Right lobe of liver (tissue), 6 donors: ENCODE measurements at regions not wholly inside any gene's neighbourhood (a gene's known extent, or its start where the extent isn't known, plus 50 kb on each side); places are given as distances from the start of the nearest gene placed in this dataset.

Experiments used
- ATAC-seq, 4 donors: fragments of 200-7000 bp; cut with Tn5 transposase; one replicate each; pipeline ENCODE4 v1.9.1; 2020; ENCODE audit warnings: mild to moderate bottlenecking in 4 of 4, moderate library complexity in 4 of 4
- DNase-seq, 3 donors: peaks; one replicate each; pipeline ENCODE4 v3.0.0-alpha.2; 2020
- H3K27ac ChIP-seq, 3 donors: fragments of 200-600 bp; one replicate each; pipeline ENCODE4 v1.8.0; 2022
- H3K27me3 ChIP-seq, 2 donors: fragments of 200-600 bp; one replicate each; pipeline ENCODE4 v1.8.0; 2022
- H3K36me3 ChIP-seq, 4 donors: fragments of 200-600 bp; sonication (generic) in 1 of 4; one replicate each; pipeline versions ENCODE4 v1.5.1 to v1.8.0; 2017 to 2022; ENCODE audit warnings: control low read depth in 1 of 4
- H3K4me1 ChIP-seq, 4 donors: fragments of 200-600 bp; sonication (generic) in 1 of 4; one replicate each; pipeline versions ENCODE4 v1.5.1 to v1.8.0; 2017 to 2022; ENCODE audit warnings: control low read depth in 1 of 4
- H3K4me3 ChIP-seq, 3 donors: fragments of 200-600 bp; one replicate each; pipeline ENCODE4 v1.8.0; 2022
- H3K9me3 ChIP-seq, 4 donors: fragments of 200-600 bp; sonication (generic) in 1 of 4; one replicate each; pipeline versions ENCODE4 v1.5.1 to v1.8.0; 2017 to 2022; ENCODE audit warnings: control low read depth in 1 of 4
- POLR2A ChIP-seq: fragments of 450-650 bp; IDR thresholded peaks from one replicate; pipeline ENCODE4 v1.6.1; 2017; ENCODE audit warnings: antibody characterized with exemption, mild to moderate bottlenecking
- WGBS: methylation state at CpG from one replicate; pipeline ENCODE4 v1.1.6; 2018; ENCODE audit warnings: low coverage, low lambda C conversion rate; ENCODE audit not compliant: insufficient coverage; ENCODE audit errors: missing lambda C conversion rate; 5-methylcytosine and 5-hydroxymethylcytosine counted together
- intact Hi-C, 2 donors: fragments of 100-400 bp; cut with DNase I; formaldehyde crosslinking; loops; one replicate each; pipeline versions ENCODE4 v1.11.2 to v1.14.1; 2022
- TF ChIP-seq, protein P1 (sequence below), 4 donors: fragments of 200-600 bp in 3 of 4; fragments of 450-650 bp in 1 of 4; IDR thresholded peaks; one replicate each; pipeline versions ENCODE4 v1.5.1 to v1.8.0; 2016 to 2022; ENCODE audit warnings: antibody characterized with exemption in 4 of 4, mild to moderate bottlenecking in 2 of 4
- donor health status: DM: no; HTN: yes; CAD: no.
- donor health status: DM: no; HTN: no; CAD: no.
- donor health status: DM: no; HTN: no; CAD: no.
- donor health status: DM: no; HTN: yes; CAD: no.
- donor health status: DM: no; HTN: yes; CAD: no.

GRCh38 chr16:26441178-26441577 lies 625.5 kb upstream of the C16orf82 start:
- Histone ChIP-seq H3K9me3 (no peaks in the 10 kb centered on the region), H3K27ac (no peak overlapping the region), H3K4me1 (no peaks in the 10 kb centered on the region), H3K4me3 (no peak overlapping the region), H3K36me3 (no peaks in the 10 kb centered on the region), H3K27me3 (peaks cover 0 to 6% of the 10 kb centered on the region in 2 donors)
- DNase-seq (no peak), ATAC-seq (no peak)
- intact Hi-C loops = no loop called here
- TF ChIP-seq POLR2A = no peak
- TF ChIP-seq, protein P1, sequence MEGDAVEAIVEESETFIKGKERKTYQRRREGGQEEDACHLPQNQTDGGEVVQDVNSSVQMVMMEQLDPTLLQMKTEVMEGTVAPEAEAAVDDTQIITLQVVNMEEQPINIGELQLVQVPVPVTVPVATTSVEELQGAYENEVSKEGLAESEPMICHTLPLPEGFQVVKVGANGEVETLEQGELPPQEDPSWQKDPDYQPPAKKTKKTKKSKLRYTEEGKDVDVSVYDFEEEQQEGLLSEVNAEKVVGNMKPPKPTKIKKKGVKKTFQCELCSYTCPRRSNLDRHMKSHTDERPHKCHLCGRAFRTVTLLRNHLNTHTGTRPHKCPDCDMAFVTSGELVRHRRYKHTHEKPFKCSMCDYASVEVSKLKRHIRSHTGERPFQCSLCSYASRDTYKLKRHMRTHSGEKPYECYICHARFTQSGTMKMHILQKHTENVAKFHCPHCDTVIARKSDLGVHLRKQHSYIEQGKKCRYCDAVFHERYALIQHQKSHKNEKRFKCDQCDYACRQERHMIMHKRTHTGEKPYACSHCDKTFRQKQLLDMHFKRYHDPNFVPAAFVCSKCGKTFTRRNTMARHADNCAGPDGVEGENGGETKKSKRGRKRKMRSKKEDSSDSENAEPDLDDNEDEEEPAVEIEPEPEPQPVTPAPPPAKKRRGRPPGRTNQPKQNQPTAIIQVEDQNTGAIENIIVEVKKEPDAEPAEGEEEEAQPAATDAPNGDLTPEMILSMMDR (IDR thresholded peaks at IDR 0.05) = no peak
- 0% methylated on average over 1 of the region's 3 CpGs for WGBS

GRCh38 chr16:26442321-26442720 lies 624.4 kb upstream of the C16orf82 start:
- TF ChIP-seq, protein P1 (IDR thresholded peaks at IDR 0.05) = no peak
- TF ChIP-seq POLR2A = no peak
- intact Hi-C loops = no loop called here
- DNase-seq (no peak), ATAC-seq (no peak)
- Histone ChIP-seq H3K4me3 (no peak overlapping the region), H3K4me1 (no peaks in the 10 kb centered on the region), H3K27ac (no peak overlapping the region), H3K36me3 (no peaks in the 10 kb centered on the region), H3K27me3 (no peaks in the 10 kb centered on the region), H3K9me3 (no peaks in the 10 kb centered on the region)
- 46% methylated on average over 2 of the region's 2 CpGs for WGBS

GRCh38 chr16:26447570-26447969 lies 619.2 kb upstream of the C16orf82 start:
- intact Hi-C loops = no loop called here
- H3K4me1 ChIP-seq = no peaks in the 10 kb centered on the region
- no peaks in the 10 kb centered on the region for H3K36me3 ChIP-seq
- no peak overlapping the region for H3K27ac ChIP-seq
- WGBS = 43% methylated on average over 5 of the region's 5 CpGs
- ATAC-seq = no peak
- no peak for DNase-seq
- peaks cover 0 to 6% (median 0%) of the 10 kb centered on the region in 4 donors for H3K9me3 ChIP-seq
- no peaks in the 10 kb centered on the region for H3K27me3 ChIP-seq
- TF ChIP-seq, protein P1 (IDR thresholded peaks at IDR 0.05) = no peak
- TF ChIP-seq POLR2A = no peak
- H3K4me3 ChIP-seq = no peak overlapping the region

DNA sequence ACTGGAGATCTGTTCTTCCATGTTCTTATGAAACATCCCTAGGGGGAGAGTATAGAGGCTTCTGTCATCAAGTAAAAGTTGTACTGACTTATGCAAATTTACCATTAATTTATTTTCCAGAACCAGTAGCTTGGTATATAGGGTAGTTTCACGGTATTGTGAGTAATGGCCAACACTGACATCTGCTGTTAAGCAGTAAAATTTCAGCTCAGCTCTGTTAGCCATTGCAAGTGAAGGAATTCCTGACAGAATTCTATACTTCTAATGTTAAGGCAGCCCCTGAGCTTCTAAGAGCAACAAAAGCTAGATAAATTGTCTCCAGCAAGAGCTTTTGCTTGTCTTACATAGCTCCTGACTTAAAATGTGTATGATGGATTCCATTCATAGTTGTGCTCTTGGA lies 613.5 kb upstream of the C16orf82 start:
- no peaks in the 10 kb centered on the region for H3K36me3 ChIP-seq
- H3K4me1 ChIP-seq = no peaks in the 10 kb centered on the region
- 13% methylated on average over 1 of the region's 1 CpG for WGBS
- peaks cover 0 to 6% (median 0%) of the 10 kb centered on the region in 4 donors for H3K9me3 ChIP-seq
- no peak overlapping the region for H3K27ac ChIP-seq
- intact Hi-C loops = no loop called here
- no peak for TF ChIP-seq POLR2A
- TF ChIP-seq, protein P1 (IDR thresholded peaks at IDR 0.05) = peak in 2 of 4 donors; percentile 25 to 28
- DNase-seq (no peak), ATAC-seq (no peak)
- H3K27me3 ChIP-seq = peaks cover 0 to 3% of the 10 kb centered on the region in 2 donors
- H3K4me3 ChIP-seq = no peak overlapping the region

GRCh38 chr16:26454102-26454501 lies 612.6 kb upstream of the C16orf82 start:
- TF ChIP-seq, protein P1 (IDR thresholded peaks at IDR 0.05) = no peak
- no peak for TF ChIP-seq POLR2A
- no peak for ATAC-seq
- Histone ChIP-seq H3K4me3 (no peak overlapping the region), H3K27ac (no peak overlapping the region), H3K4me1 (no peaks in the 10 kb centered on the region), H3K36me3 (no peaks in the 10 kb centered on the region), H3K27me3 (peaks cover 0 to 3% of the 10 kb centered on the region in 2 donors), H3K9me3 (no peaks in the 10 kb centered on the region)
- intact Hi-C loops = no loop called here
- 65% methylated on average over 2 of the region's 2 CpGs for WGBS
- no peak for DNase-seq
